A549 (cell line): ENCODE measurements at regions not wholly inside any gene's neighbourhood (a gene's known extent, or its start where the extent isn't known, plus 50 kb on each side); places are given as distances from the start of the nearest gene placed in this dataset.

Experiments used
- ATAC-seq, 2 experiments: fragments of 200-7000 bp in 1 of 2; fragments of >200 bp in 1 of 2; cut with Nextera tagmentation in 1 of 2; cut with Tn5 transposase in 1 of 2; 3 replicates each; pipeline versions ENCODE4 v1.8.0 to v1.9.1; 2018 to 2020; ENCODE audit warnings: mild to moderate bottlenecking in 1 of 2, moderate library complexity in 1 of 2
- CTCF ChIA-PET: fragments of 300-600 bp; sonication (Branson Sonifier 250); formaldehyde crosslinking; extraction: SDS; loops from one replicate; lab custom pipeline; 2021; ENCODE audit warnings: antibody characterized with exemption, inconsistent platforms; lab: Yijun Ruan, JAX
- POLR2A ChIA-PET: fragments of 350-600 bp; formaldehyde crosslinking; extraction: SDS; loops from one replicate; lab custom pipeline; 2021; ENCODE audit warnings: antibody characterized with exemption, inconsistent platforms; lab: Yijun Ruan, JAX
- DNase-seq, 2 experiments: peaks; one replicate each; pipeline versions ENCODE4 v3.0.0 to v3.0.0-alpha.2; 2011 to 2016; ENCODE audit warnings: low read depth in 1 of 2, low spot score in 1 of 2
- FAIRE-seq: peaks from 2 replicates; lab custom pipeline; 2011; peaks lifted over from hg19 to GRCh38; lab: Jason Lieb, UNC
- H3K27ac ChIP-seq, 2 experiments: fragments of >200 bp; sonication (Bioruptor Twin); formaldehyde crosslinking; 3 replicates each; pipeline ENCODE4 v1.5.1; 2016 to 2017
- H3K4me1 ChIP-seq: fragments of >200 bp; sonication (Bioruptor Twin); formaldehyde crosslinking; 3 replicates; pipeline ENCODE4 v1.6.1; 2016
- H3K4me2 ChIP-seq: fragments of >200 bp; sonication (Bioruptor Twin); formaldehyde crosslinking; 3 replicates; pipeline ENCODE4 v1.6.1; 2016
- H3K4me3 ChIP-seq: fragments of >200 bp; sonication (Bioruptor Twin); formaldehyde crosslinking; 3 replicates; pipeline ENCODE4 v1.5.1; 2016
- H3K9me3 ChIP-seq: fragments of >200 bp; sonication (Bioruptor Twin); formaldehyde crosslinking; 3 replicates; pipeline ENCODE4 v1.6.1; 2016
- CBX2 ChIP-seq: fragments of 200-600 bp; sonication (generic); IDR thresholded peaks from 2 replicates; pipeline ENCODE4 v1.6.1; 2016; ENCODE audit warnings: low read depth, mild to moderate bottlenecking, borderline replicate concordance
- CBX8 ChIP-seq: fragments of 200-600 bp; sonication (generic); IDR thresholded peaks from 2 replicates; pipeline ENCODE4 v1.6.1; 2016
- CEBPB ChIP-seq, 2 experiments: fragments of >200 bp in 1 of 2; sonication (Bioruptor Twin) in 1 of 2; formaldehyde crosslinking in 1 of 2; IDR thresholded peaks; 2 replicates each; pipeline ENCODE4 v1.6.1; 2012 to 2016
- CHD4 ChIP-seq: fragments of 200-600 bp; sonication (generic); IDR thresholded peaks from 2 replicates; pipeline ENCODE4 v1.6.1; 2016; ENCODE audit warnings: antibody characterized with exemption, mild to moderate bottlenecking, borderline replicate concordance
- EHF ChIP-seq: fragments of 250-450 bp; sonication (Bioruptor Pico); IDR thresholded peaks from 2 replicates; pipeline ENCODE4 v1.5.0; 2020; ENCODE audit warnings: mild to moderate bottlenecking
- FOXS1 ChIP-seq: fragments of 250-450 bp; sonication (Bioruptor Pico); IDR thresholded peaks from 2 replicates; pipeline ENCODE4 v1.5.0; 2020; ENCODE audit warnings: mild to moderate bottlenecking, moderate library complexity
- MAFK ChIP-seq: fragments of 450-650 bp; IDR thresholded peaks from 2 replicates; pipeline ENCODE4 v1.6.1; 2014; ENCODE audit not compliant: partially characterized antibody
- MAX ChIP-seq: IDR thresholded peaks from 2 replicates; pipeline ENCODE4 v1.6.1; 2012
- MAZ ChIP-seq: fragments of 150-350 bp; IDR thresholded peaks from 2 replicates; pipeline ENCODE4 v1.6.1; 2014; ENCODE audit warnings: antibody characterized with exemption, low read depth, low read length, borderline replicate concordance
- MYC ChIP-seq: IDR thresholded peaks from 2 replicates; pipeline ENCODE4 v1.6.1; 2012; ENCODE audit warnings: mild to moderate bottlenecking, inconsistent platforms, low read length, improper control_type of control experiment, borderline replicate concordance
- NPAS2 ChIP-seq: fragments of 250-450 bp; sonication (Bioruptor Pico); IDR thresholded peaks from 2 replicates; pipeline ENCODE4 v1.8.0; 2022; ENCODE audit warnings: mild to moderate bottlenecking, moderate library complexity, borderline replicate concordance
- PHF8 ChIP-seq: fragments of 200-600 bp; sonication (generic); IDR thresholded peaks from 2 replicates; pipeline ENCODE4 v1.6.1; 2016; ENCODE audit warnings: low read depth, mild to moderate bottlenecking, antibody characterized with exemption, moderate library complexity, borderline replicate concordance
- POLR2A ChIP-seq: IDR thresholded peaks from 2 replicates; pipeline ENCODE4 v1.6.1; 2012; ENCODE audit warnings: mild to moderate bottlenecking, low read length
- RCOR1 ChIP-seq: fragments of 150-350 bp; IDR thresholded peaks from 2 replicates; pipeline ENCODE4 v1.6.1; 2014; ENCODE audit warnings: antibody characterized with exemption, low read length, low read depth
- RNF2 ChIP-seq: fragments of 200-600 bp; sonication (generic); IDR thresholded peaks from 2 replicates; pipeline ENCODE4 v1.6.1; 2016; ENCODE audit warnings: low read depth, mild to moderate bottlenecking, antibody characterized with exemption, moderate library complexity, borderline replicate concordance
- ZC3H11A ChIP-seq: fragments of 450-650 bp; IDR thresholded peaks from 2 replicates; pipeline ENCODE4 v1.6.1; 2014; ENCODE audit warnings: antibody characterized with exemption, mild to moderate bottlenecking
- ZNF302 ChIP-seq: fragments of 250-450 bp; sonication (Bioruptor Pico); IDR thresholded peaks from 2 replicates; pipeline ENCODE4 v1.9.0; 2021; ENCODE audit warnings: inconsistent platforms, mild to moderate bottlenecking, moderate library complexity
- ZSCAN20 ChIP-seq: fragments of 250-450 bp; sonication (Bioruptor Pico); IDR thresholded peaks from 2 replicates; pipeline ENCODE4 v1.8.0; 2022; ENCODE audit warnings: mild to moderate bottlenecking, moderate library complexity
- WGBS: methylation state at CpG from one replicate; pipeline ENCODE4 v1.1.6; 2017; ENCODE audit errors: missing lambda C conversion rate; 5-methylcytosine and 5-hydroxymethylcytosine counted together
- TF ChIP-seq, protein P1 (sequence below): fragments of 250-450 bp; sonication (Bioruptor Pico); IDR thresholded peaks from 2 replicates; pipeline ENCODE4 v1.5.0; 2020; ENCODE audit warnings: low read depth, mild to moderate bottlenecking, moderate library complexity
- TF ChIP-seq, protein P2 (sequence below): fragments of 250-450 bp; sonication (Bioruptor Pico); IDR thresholded peaks from 2 replicates; pipeline ENCODE4 v1.5.0; 2021; ENCODE audit warnings: mild to moderate bottlenecking, moderate library complexity, borderline replicate concordance
- TF ChIP-seq, protein P3 (sequence below): fragments of >200 bp; sonication (Bioruptor Twin); formaldehyde crosslinking; IDR thresholded peaks from 3 replicates; pipeline ENCODE4 v1.6.1; 2016
- TF ChIP-seq, protein P4 (sequence below): fragments of 200-600 bp; sonication (generic); IDR thresholded peaks from 2 replicates; pipeline ENCODE4 v1.6.1; 2016; ENCODE audit warnings: antibody characterized with exemption, mild to moderate bottlenecking, moderate library complexity

DNA sequence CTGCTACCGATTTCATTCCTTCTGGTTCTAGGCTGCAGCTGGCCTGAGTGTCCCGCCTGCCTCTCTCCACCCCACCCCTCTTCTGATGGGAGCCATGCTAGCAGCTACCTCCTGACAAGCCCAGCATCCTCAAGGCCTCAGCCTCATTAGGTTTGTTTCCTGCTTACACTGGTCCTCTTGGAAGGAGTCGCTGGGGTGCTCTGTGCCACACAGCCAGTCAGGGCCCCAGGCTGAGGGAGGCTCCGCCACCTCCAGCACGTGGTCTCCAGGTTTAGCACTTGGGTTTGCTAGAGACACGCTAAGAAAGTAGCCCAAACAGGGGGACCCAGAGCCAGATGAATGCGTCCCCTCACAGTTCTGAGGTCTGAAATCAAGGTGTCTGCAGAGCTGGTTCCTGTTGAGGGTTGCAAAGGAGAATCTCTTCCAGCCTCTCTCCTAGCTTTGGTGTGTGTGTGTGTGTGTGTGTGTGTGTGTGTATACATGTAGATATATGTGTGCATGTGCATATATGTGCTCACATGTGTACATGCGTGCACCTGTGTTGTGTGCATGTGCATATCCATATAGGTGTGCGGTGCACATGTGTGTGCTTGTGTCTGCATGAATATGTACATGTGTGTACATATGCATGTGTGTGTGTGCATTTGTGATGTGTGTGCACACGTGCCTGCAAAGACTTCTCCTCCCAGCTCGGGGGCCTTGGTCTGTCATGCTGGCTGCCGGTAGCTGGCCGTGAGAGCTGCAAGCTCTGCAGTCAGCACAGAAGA is 301.1 kb upstream of the AJAP1 start (continued):
- TF ChIP-seq, protein P1, sequence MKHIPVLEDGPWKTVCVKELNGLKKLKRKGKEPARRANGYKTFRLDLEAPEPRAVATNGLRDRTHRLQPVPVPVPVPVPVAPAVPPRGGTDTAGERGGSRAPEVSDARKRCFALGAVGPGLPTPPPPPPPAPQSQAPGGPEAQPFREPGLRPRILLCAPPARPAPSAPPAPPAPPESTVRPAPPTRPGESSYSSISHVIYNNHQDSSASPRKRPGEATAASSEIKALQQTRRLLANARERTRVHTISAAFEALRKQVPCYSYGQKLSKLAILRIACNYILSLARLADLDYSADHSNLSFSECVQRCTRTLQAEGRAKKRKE = no peak
- TF ChIP-seq CHD4 (no peak), ZSCAN20 (CRISPR knock-in tag) (no peak), ZNF302 (CRISPR knock-in tag) (no peak), FOXS1 (no peak), MAFK (no peak), EHF (CRISPR knock-in tag) (no peak), ZC3H11A (no peak), MYC (no peak)

DNA sequence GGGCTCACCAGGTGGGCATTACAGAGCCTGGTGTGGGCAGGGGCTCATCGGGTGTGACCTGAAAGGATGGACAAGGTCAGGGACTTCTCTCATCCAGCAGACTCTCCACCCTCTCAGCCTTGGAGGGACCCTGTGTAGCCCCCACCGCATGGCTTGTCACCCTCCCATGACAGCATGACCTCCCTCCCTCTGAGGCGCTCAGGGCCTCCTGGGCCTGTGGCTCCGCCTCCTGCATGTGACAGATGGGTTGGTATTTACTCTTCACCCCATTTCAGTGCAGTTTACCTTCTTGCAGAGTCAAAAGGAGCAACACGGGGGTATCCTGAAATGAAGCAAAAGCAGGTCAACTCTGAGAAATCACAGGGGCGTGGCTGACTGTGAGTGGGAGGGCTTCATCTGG is 298.6 kb upstream of the AJAP1 start:
- Histone ChIP-seq H3K4me2 (no peak overlapping the region), H3K4me1 (no peaks in the 10 kb centered on the region), H3K27ac (no peak overlapping the region), H3K4me3 (no peak overlapping the region), H3K9me3 (no peaks in the 10 kb centered on the region)
- FAIRE-seq (no peak), ATAC-seq (no peak), DNase-seq (no peak)
- CTCF ChIA-PET = no interaction called here
- WGBS = 0% methylated on average over 2 of the region's 6 CpGs
- POLR2A ChIA-PET = no interaction called here
- no peak for TF ChIP-seq MAX
- TF ChIP-seq RCOR1 = no peak
- no peak for TF ChIP-seq PHF8
- TF ChIP-seq, protein P2, sequence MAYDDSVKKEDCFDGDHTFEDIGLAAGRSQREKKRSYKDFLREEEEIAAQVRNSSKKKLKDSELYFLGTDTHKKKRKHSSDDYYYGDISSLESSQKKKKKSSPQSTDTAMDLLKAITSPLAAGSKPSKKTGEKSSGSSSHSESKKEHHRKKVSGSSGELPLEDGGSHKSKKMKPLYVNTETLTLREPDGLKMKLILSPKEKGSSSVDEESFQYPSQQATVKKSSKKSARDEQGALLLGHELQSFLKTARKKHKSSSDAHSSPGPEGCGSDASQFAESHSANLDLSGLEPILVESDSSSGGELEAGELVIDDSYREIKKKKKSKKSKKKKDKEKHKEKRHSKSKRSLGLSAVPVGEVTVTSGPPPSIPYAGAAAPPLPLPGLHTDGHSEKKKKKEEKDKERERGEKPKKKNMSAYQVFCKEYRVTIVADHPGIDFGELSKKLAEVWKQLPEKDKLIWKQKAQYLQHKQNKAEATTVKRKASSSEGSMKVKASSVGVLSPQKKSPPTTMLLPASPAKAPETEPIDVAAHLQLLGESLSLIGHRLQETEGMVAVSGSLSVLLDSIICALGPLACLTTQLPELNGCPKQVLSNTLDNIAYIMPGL (CRISPR knock-in tag) = no peak
- no peak for TF ChIP-seq CEBPB (IDR thresholded peaks at IDR 0.05)
- TF ChIP-seq, protein P3, sequence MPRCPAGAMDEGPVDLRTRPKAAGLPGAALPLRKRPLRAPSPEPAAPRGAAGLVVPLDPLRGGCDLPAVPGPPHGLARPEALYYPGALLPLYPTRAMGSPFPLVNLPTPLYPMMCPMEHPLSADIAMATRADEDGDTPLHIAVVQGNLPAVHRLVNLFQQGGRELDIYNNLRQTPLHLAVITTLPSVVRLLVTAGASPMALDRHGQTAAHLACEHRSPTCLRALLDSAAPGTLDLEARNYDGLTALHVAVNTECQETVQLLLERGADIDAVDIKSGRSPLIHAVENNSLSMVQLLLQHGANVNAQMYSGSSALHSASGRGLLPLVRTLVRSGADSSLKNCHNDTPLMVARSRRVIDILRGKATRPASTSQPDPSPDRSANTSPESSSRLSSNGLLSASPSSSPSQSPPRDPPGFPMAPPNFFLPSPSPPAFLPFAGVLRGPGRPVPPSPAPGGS = no peak
- TF ChIP-seq, protein P4, sequence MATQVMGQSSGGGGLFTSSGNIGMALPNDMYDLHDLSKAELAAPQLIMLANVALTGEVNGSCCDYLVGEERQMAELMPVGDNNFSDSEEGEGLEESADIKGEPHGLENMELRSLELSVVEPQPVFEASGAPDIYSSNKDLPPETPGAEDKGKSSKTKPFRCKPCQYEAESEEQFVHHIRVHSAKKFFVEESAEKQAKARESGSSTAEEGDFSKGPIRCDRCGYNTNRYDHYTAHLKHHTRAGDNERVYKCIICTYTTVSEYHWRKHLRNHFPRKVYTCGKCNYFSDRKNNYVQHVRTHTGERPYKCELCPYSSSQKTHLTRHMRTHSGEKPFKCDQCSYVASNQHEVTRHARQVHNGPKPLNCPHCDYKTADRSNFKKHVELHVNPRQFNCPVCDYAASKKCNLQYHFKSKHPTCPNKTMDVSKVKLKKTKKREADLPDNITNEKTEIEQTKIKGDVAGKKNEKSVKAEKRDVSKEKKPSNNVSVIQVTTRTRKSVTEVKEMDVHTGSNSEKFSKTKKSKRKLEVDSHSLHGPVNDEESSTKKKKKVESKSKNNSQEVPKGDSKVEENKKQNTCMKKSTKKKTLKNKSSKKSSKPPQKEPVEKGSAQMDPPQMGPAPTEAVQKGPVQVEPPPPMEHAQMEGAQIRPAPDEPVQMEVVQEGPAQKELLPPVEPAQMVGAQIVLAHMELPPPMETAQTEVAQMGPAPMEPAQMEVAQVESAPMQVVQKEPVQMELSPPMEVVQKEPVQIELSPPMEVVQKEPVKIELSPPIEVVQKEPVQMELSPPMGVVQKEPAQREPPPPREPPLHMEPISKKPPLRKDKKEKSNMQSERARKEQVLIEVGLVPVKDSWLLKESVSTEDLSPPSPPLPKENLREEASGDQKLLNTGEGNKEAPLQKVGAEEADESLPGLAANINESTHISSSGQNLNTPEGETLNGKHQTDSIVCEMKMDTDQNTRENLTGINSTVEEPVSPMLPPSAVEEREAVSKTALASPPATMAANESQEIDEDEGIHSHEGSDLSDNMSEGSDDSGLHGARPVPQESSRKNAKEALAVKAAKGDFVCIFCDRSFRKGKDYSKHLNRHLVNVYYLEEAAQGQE = no peak
- TF ChIP-seq MAZ = no peak
- no peak for TF ChIP-seq ZNF302 (CRISPR knock-in tag)
- TF ChIP-seq CBX8 = no peak
- TF ChIP-seq NPAS2 (CRISPR knock-in tag) = no peak
- TF ChIP-seq EHF (CRISPR knock-in tag) = no peak
- no peak for TF ChIP-seq POLR2A
- no peak for TF ChIP-seq CBX2
- TF ChIP-seq RNF2 = no peak
